Left renal cortex interstitium (tissue), 4 donors: ENCODE measurements at regions not wholly inside any gene's neighbourhood (a gene's known extent, or its start where the extent isn't known, plus 50 kb on each side); places are given as distances from the start of the nearest gene placed in this dataset.

Experiments
- DNase-seq, 4 donors: peaks; one replicate each; pipeline ENCODE4 v3.0.0-alpha.2; 2013; ENCODE audit warnings: low read depth in 4 of 4, low spot score in 2 of 4, missing footprints in 1 of 4

- DNase-seq = no peak
These were observed 125.7 kb upstream of the NKX1-1 start for GRCh38 chr4:1531683-1532548.

- no peak for DNase-seq
These were observed 124.1 kb upstream of the NKX1-1 start for GRCh38 chr4:1530356-1530755.

DNA sequence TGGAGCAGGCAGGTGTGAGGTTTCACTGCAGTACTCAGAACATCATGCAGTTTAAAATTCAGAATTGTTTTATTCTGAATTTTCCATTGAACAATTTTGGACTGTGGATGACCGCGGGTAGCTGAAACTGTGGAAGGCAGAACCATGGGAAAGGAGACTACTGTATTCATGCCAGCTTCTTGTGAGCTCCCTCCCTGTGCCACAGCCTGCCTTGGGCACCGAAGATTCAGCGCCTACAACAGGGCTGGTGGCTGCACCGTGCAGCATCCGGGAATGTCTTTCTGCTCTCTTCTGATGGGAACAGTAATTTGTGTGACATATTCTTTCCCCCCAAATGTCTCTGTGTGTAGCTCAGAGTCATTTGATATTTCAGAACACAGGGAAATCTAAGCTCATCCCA lies 118.5 kb upstream of the NKX1-1 start:
- DNase-seq = no peak

DNA sequence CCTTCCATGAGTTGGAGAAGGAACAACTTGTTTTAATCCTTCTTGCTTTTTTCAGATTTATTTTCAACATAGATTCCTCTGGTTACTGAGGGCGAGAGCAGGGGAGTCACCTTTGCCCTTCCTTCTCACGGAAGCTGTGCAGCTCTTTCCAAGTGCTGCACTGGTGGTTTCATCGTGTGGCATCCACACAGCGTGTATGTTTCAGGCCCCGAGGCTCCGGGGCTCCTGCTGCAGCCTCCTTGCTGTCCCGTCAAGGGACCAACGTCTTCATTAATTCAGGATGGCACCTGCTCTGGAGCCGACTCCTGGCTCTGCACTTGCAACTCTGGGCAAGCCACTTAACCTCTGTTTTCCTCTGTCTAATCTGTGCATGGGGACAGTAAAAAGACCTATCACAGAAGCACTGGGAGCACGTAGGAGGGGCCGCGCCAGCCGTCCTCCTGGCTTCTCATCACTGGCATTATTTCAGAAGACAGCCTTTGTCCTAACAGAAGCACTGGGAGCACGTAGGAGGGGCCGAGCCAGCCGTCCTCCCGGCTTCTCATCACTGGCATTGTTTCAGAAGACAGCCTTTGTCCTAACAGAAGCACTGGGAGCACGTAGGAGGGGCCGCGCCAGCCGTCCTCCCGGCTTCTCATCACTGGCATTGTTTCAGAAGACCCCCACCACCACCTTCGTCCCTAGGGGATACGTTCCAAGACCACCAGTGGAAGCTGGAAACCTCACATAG lies 117.8 kb upstream of the NKX1-1 start:
- no peak for DNase-seq

GRCh38 chr4:1523506-1523905 lies 117.3 kb upstream of the NKX1-1 start:
- DNase-seq = no peak

GRCh38 chr4:1523033-1523432 lies 116.8 kb upstream of the NKX1-1 start:
- DNase-seq = no peak

- no peak for DNase-seq
These were observed 116.4 kb upstream of the NKX1-1 start for GRCh38 chr4:1522606-1523005.

DNA sequence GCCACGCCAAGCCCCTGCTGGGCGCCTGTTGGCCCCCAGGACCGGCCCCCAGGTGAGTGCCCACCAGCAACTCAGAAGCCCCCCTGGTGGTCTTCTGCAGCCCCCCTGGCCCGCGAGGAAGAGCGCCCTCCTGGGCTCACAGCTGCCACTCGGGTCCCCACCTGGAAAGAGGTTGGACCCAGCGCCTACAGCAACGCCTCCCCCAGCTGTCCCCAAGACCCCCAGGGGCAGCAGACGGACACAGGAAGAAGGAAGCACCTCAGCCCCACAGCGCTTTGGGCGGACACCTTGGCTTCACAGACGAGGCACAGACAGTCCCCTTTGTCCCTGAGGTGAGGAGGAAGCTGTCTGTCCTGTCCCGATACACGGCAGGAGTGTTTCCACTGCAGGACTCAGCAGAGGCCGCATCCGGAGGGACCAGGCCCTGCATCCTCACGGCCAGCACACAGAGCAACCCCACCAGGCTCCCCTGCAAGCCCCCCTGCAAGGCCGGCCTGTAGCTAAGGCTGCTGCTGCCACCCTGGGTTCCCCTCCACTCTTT lies 115.6 kb upstream of the NKX1-1 start:
- DNase-seq = no peak

- DNase-seq = peak in 1 of 4 donors; percentile 28
These were observed 114.7 kb upstream of the NKX1-1 start for GRCh38 chr4:1520795-1521576.

DNA sequence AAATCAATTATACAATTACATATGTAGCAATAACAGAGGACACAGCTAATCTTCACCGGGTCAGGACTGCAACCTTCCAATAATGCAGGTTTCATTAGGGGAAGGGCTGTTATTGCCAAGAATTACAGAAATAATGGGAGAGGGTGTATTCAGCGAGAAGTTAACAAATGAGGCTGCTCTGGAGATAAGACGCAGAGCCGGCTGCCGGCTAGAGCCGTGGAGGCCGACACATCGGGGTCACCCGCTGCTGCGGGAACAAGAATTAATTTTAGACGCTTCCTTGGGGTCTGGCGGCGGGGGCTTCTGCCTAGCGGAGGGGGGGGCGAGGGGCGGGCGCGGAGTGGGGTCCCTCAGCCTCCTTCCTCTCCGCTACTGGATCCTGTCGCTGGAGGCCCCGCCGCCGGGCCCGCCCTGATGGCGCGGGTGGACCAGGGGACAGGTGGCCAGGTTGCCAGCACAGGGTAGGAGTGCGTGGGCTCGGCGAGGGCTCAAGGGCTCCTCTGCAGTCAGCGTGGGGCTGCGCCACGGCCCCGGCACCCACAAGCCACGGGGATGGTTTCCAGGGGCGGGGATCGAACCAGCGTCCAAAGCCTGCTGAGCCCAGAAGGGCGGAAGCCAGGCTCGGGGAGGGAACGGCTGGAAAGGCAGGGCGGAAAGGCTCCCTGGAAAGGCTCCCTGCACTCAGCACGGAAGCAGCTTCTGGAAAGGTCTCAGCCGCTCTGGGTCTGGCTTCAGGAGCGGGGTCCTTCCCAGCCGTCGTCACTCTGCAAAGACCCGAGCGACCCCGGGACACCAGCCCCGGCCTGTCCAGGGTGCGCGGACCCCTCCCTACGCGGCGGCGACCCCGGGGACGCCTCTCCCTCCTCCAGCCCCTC lies 113.8 kb upstream of the NKX1-1 start:
- DNase-seq = no peak

- no peak for DNase-seq
These were observed 112.9 kb upstream of the NKX1-1 start for GRCh38 chr4:1518997-1519700.

GRCh38 chr4:1517592-1518411 lies 111.6 kb upstream of the NKX1-1 start:
- DNase-seq = no peak

- DNase-seq = no peak
These were observed 110.7 kb upstream of the NKX1-1 start for GRCh38 chr4:1516881-1517480.

GRCh38 chr4:1516261-1516660 lies 110.0 kb upstream of the NKX1-1 start:
- no peak for DNase-seq

GRCh38 chr4:1515763-1516162 lies 109.5 kb upstream of the NKX1-1 start:
- no peak for DNase-seq

- DNase-seq = no peak
These were observed 108.9 kb upstream of the NKX1-1 start for GRCh38 chr4:1515156-1515555.

DNA sequence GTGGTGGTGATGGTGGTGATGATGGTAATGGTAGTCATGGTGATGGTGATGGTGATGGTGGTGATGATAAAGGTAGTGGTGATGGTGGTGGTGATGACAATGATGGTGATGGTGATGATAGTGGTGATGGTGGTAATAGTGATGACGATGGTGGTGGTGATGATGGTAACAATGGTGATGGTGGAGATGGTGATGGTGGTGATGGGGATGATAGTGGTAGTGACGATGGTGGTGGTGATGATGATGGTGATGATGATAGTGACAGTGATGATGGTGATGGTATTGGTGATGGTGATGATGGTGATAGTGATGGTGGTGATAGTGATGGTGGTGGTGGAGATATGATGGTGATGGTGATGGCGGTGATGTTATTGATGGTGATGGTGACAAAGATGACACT lies 108.4 kb upstream of the NKX1-1 start:
- no peak for DNase-seq

DNA sequence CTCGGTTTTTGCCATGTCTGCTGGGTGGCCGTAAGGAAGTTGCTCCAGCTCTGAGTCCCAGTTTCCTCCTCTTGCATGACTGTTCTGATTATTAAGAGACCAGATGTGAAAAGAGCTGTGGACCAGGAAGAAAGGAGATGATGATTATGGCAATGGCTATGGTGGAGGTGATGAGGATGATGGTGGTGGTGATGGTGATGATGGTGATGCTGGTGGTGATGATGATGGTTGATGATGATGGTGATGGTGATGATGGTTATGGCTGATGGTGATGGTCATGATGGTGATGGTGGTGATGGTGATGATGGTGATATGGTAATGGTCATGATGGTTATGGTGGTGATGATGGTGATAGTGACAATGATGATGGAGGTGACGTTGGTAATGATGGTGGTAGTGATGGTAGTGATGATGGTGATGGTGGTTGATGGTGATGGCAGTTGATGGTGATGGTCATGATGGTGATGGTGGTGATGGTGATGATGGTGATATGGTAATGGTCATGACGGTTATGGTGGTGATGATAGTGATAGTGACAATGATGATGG lies 107.8 kb upstream of the NKX1-1 start:
- no peak for DNase-seq
